ENCODE measurements at regions not wholly inside any gene's neighbourhood (a gene's known extent, or its start where the extent isn't known, plus 50 kb on each side); places are given as distances from the start of the nearest gene placed in this dataset.
A peak's percentile ranks its signal among the peaks of the same experiment; 100 is the strongest.
"Not testable (repeated sequence)": the region's sequence is repeated elsewhere in the genome, so short reads cannot be mapped to it uniquely, and the experiment has no call there.

- no peak for DNase-seq (ENCODE audit: low read depth in 2 of 2)
These were observed 373.0 kb upstream of the CCNH start for GRCh38 chr5:87785554-87786335.

- DNase-seq (ENCODE audit: low read depth in 2 of 2), result no peak
These were observed 372.3 kb upstream of the CCNH start for GRCh38 chr5:87784879-87785495.

- DNase-seq (ENCODE audit: low read depth in 2 of 2), result no peak
These were observed 371.6 kb upstream of the CCNH start for GRCh38 chr5:87784311-87784710.

GRCh38 chr5:87782916-87783315 is 370.2 kb upstream of the CCNH start:
- no peak for DNase-seq (ENCODE audit: low read depth in 2 of 2)

GRCh38 chr5:87781976-87782375 is 369.2 kb upstream of the CCNH start:
- DNase-seq (ENCODE audit: low read depth in 2 of 2), result no peak

- DNase-seq (ENCODE audit: low read depth in 2 of 2), result peak; percentile 47 to 56
These were observed 368.4 kb upstream of the CCNH start for GRCh38 chr5:87780831-87781760.

GRCh38 chr5:87778876-87779275 is 366.1 kb upstream of the CCNH start:
- DNase-seq (ENCODE audit: low read depth in 2 of 2), result no peak

- DNase-seq (ENCODE audit: low read depth in 2 of 2), result no peak
These were observed 365.1 kb upstream of the CCNH start for GRCh38 chr5:87777877-87778276.

GRCh38 chr5:87776785-87777184 is 364.1 kb upstream of the CCNH start:
- no peak for DNase-seq (ENCODE audit: low read depth in 2 of 2)

- not testable (repeated sequence) for DNase-seq (ENCODE audit: low read depth in 2 of 2)
These were observed 363.6 kb upstream of the CCNH start for GRCh38 chr5:87776302-87776701.

GRCh38 chr5:87775228-87775627 is 362.5 kb upstream of the CCNH start:
- DNase-seq (ENCODE audit: low read depth in 2 of 2), result no peak

- no peak for DNase-seq (ENCODE audit: low read depth in 2 of 2)
These were observed 362.1 kb upstream of the CCNH start for GRCh38 chr5:87774804-87775203.

GRCh38 chr5:87770601-87771121 is 357.9 kb upstream of the CCNH start:
- no peak for DNase-seq (ENCODE audit: low read depth in 2 of 2)

GRCh38 chr5:87770016-87770570 is 357.4 kb upstream of the CCNH start:
- DNase-seq (ENCODE audit: low read depth in 2 of 2), result no peak

GRCh38 chr5:87769157-87769556 is 356.4 kb upstream of the CCNH start:
- DNase-seq (ENCODE audit: low read depth in 2 of 2), result no peak

GRCh38 chr5:87768190-87768589 is 355.5 kb upstream of the CCNH start:
- DNase-seq (ENCODE audit: low read depth in 2 of 2), result no peak

- DNase-seq (ENCODE audit: low read depth in 2 of 2), result no peak
These were observed 352.3 kb upstream of the CCNH start for GRCh38 chr5:87765009-87765408.

GRCh38 chr5:87762631-87763030 is 349.9 kb upstream of the CCNH start:
- DNase-seq (ENCODE audit: low read depth in 2 of 2), result no peak

- DNase-seq (ENCODE audit: low read depth in 2 of 2), result no peak
These were observed 344.2 kb upstream of the CCNH start for GRCh38 chr5:87756951-87757350.

GRCh38 chr5:87755360-87755759 is 342.6 kb upstream of the CCNH start:
- DNase-seq (ENCODE audit: low read depth in 2 of 2), result no peak

- no peak for DNase-seq (ENCODE audit: low read depth in 2 of 2)
These were observed 341.5 kb upstream of the CCNH start for GRCh38 chr5:87754009-87754757.

Measured in activated CD4-positive, alpha-beta T cell treated with anti-CD3 and anti-CD28 coated beads for 24 hours (primary cell).